ENCODE measurements at regions not wholly inside any gene's neighbourhood (a gene's known extent, or its start where the extent isn't known, plus 50 kb on each side); places are given as distances from the start of the nearest gene placed in this dataset.

- Histone ChIP-seq H3K36me3 (ENCODE audit: control insufficient read depth in 2 of 2, insufficient read depth in 2 of 2, low read length in 1 of 2) (no peaks in the 10 kb centered on the region), H3K9ac (ENCODE audit: control insufficient read depth, insufficient read depth, low read length) (no peak overlapping the region), H3K4me2 (ENCODE audit: control insufficient read depth, insufficient read depth) (no peak overlapping the region), H4K20me1 (ENCODE audit: control insufficient read depth, insufficient read depth) (no peaks in the 10 kb centered on the region), H3K4me3 (no peak overlapping the region), H3K27me3 (replicated peaks in 1 of 2; ENCODE audit: control insufficient read depth in 2 of 2, insufficient read depth in 2 of 2, low read length in 1 of 2) (no peaks in the 10 kb centered on the region), H3K4me1 (ENCODE audit: control insufficient read depth, insufficient read depth, low read length) (peaks cover 13% of the 10 kb centered on the region), H3K9me3 (replicated peaks; ENCODE audit: control insufficient read depth, insufficient read depth, low read length) (no peaks in the 10 kb centered on the region; the same call in 2 of the 3 replicates), H3K79me2 (ENCODE audit: control insufficient read depth, insufficient read depth, low read length) (no peaks in the 10 kb centered on the region), H2AFZ (ENCODE audit: control insufficient read depth, low read depth, low read length) (no peak overlapping the region), H3K27ac (ENCODE audit: control insufficient read depth, insufficient read depth) (no peak overlapping the region)
- in situ Hi-C loops (cut with MboI) (no loop called here), intact Hi-C loops (cut with micrococcal nuclease; ENCODE audit: unreplicated experiment) (no loop called here)
- no peak for DNase-seq (ENCODE audit: low read depth, low spot score)
- RAD21 ChIA-PET (ENCODE audit: unreplicated experiment), result interaction anchor here (0.8 to 2.7 kb wide), 3 partner anchors 38 to 50 kb away, joined by 3 to 11 read pairs (median 7); no protein-coding TSS in a partner anchor
- WGBS (ENCODE audit: insufficient coverage, insufficient replicate concordance, low lambda C conversion rate, missing lambda C conversion rate), result 75% methylated on average over 4 of the region's 4 CpGs
- TF ChIP-seq IKZF1 (conservative IDR thresholded peaks at IDR 0.05) (no peak), CEBPZ (IDR thresholded peaks at IDR 0.05; ENCODE audit: low read depth, low read length) (no peak), RAD21 (IDR thresholded peaks at IDR 0.05; ENCODE audit: insufficient read depth, low read depth, low read length) (0 out of 2 replicates have a peak, but pooled peaks have one; percentile 4), CREM (IDR thresholded peaks at IDR 0.05; ENCODE audit: low read depth) (no peak)
- CTCF ChIA-PET, result interaction anchor here (0.7 to 3.6 kb wide), 10 partner anchors 11 to 101 kb away, joined by 3 to 16 read pairs (median 5); no protein-coding TSS in a partner anchor
- BruUV-seq (replicated peaks), result no TSS peak
- SMC1A ChIA-PET (ENCODE audit: uncharacterized antibody, unreplicated experiment), result interaction anchor here (1.4 to 6.1 kb wide), 9 partner anchors 14 to 51 kb away, joined by 3 to 35 read pairs (median 8); no protein-coding TSS in a partner anchor
- POLR2A ChIA-PET, result interaction anchor here (1.0 to 1.9 kb wide), 2 partner anchors 29 to 30 kb away, joined by 3 to 5 read pairs; no protein-coding TSS in a partner anchor
- no peak for ATAC-seq
- FAIRE-seq, result no peak
These were observed 168.3 kb downstream of the DAD1 start for GRCh38 chr14:22420598-22421186.
